ENCODE measurements at regions not wholly inside any gene's neighbourhood (a gene's known extent, or its start where the extent isn't known, plus 50 kb on each side); places are given as distances from the start of the nearest gene placed in this dataset.

GRCh38 chr3:117706756-117707155, 997.2 kb downstream of the TUSC7 start:
- in situ Hi-C loops (cut with HindIII; ENCODE audit: low sequenced_read_pairs) = no loop called here
- no peak overlapping the region for H3K4me3 ChIP-seq (ENCODE audit: low read depth, low read length)
- no peak for DNase-seq (ENCODE audit: low read depth, low spot score)
- TF ChIP-seq, protein P1, sequence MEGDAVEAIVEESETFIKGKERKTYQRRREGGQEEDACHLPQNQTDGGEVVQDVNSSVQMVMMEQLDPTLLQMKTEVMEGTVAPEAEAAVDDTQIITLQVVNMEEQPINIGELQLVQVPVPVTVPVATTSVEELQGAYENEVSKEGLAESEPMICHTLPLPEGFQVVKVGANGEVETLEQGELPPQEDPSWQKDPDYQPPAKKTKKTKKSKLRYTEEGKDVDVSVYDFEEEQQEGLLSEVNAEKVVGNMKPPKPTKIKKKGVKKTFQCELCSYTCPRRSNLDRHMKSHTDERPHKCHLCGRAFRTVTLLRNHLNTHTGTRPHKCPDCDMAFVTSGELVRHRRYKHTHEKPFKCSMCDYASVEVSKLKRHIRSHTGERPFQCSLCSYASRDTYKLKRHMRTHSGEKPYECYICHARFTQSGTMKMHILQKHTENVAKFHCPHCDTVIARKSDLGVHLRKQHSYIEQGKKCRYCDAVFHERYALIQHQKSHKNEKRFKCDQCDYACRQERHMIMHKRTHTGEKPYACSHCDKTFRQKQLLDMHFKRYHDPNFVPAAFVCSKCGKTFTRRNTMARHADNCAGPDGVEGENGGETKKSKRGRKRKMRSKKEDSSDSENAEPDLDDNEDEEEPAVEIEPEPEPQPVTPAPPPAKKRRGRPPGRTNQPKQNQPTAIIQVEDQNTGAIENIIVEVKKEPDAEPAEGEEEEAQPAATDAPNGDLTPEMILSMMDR (IDR thresholded peaks at IDR 0.05; ENCODE audit: low read depth, low read length) = no peak

- no peak for DNase-seq (ENCODE audit: low read depth, low spot score)
These were observed 999.0 kb downstream of the TUSC7 start for GRCh38 chr3:117708601-117709000.

GRCh38 chr3:117709108-117709507, 999.5 kb downstream of the TUSC7 start:
- TF ChIP-seq, protein P1 (IDR thresholded peaks at IDR 0.05; ENCODE audit: low read depth, low read length) = no peak
- no peak overlapping the region for H3K4me3 ChIP-seq (ENCODE audit: low read depth, low read length)
- DNase-seq (ENCODE audit: low read depth, low spot score) = no peak
- in situ Hi-C loops (cut with HindIII; ENCODE audit: low sequenced_read_pairs) = no loop called here

More at GRCh38 chr3:117708601-117709000, 999.0 kb downstream of the TUSC7 start:
- TF ChIP-seq, protein P1 (IDR thresholded peaks at IDR 0.05; ENCODE audit: low read depth, low read length) = no peak
- no peak overlapping the region for H3K4me3 ChIP-seq (ENCODE audit: low read depth, low read length)
- in situ Hi-C loops (cut with HindIII; ENCODE audit: low sequenced_read_pairs) = no loop called here

DNA sequence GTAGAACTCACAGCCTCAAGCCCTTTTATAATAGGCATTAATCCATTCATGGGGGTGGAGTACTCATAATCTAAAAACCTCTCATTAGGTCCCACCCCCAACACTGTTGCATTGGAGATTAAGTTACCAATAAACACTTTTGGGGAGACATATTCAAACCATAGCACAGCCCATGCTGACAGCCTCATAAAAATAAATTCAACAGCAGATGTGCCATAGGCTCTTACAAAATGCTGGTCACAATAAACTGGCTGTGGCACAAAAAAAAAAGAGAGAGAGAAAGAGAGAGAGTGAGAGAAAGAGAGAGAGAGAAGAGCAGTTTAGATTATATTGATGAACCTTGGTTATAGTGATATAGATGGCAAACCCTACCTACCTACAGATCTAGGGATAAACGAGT, 1000.9 kb downstream of the TUSC7 start:
- in situ Hi-C loops (cut with HindIII; ENCODE audit: low sequenced_read_pairs) = no loop called here
- no peak overlapping the region for H3K4me3 ChIP-seq (ENCODE audit: low read depth, low read length)
- TF ChIP-seq, protein P1 (IDR thresholded peaks at IDR 0.05; ENCODE audit: low read depth, low read length) = no peak
- DNase-seq (ENCODE audit: low read depth, low spot score) = no peak

- no peak overlapping the region for H3K4me3 ChIP-seq (ENCODE audit: low read depth, low read length)
- TF ChIP-seq, protein P1 (IDR thresholded peaks at IDR 0.05; ENCODE audit: low read depth, low read length) = peak; percentile 79
- in situ Hi-C loops (cut with HindIII; ENCODE audit: low sequenced_read_pairs) = no loop called here
- DNase-seq (ENCODE audit: low read depth, low spot score) = peak; percentile 46
These were observed 1009.8 kb downstream of the TUSC7 start for GRCh38 chr3:117719316-117719926.

GRCh38 chr3:117721866-117722265, 1012.3 kb downstream of the TUSC7 start:
- TF ChIP-seq, protein P1 (IDR thresholded peaks at IDR 0.05; ENCODE audit: low read depth, low read length) = no peak
- H3K4me3 ChIP-seq (ENCODE audit: low read depth, low read length) = no peak overlapping the region
- DNase-seq (ENCODE audit: low read depth, low spot score) = no peak
- in situ Hi-C loops (cut with HindIII; ENCODE audit: low sequenced_read_pairs) = no loop called here

Measured in astrocyte of the spinal cord (primary cell).